Brain microvascular endothelial cell (primary cell): ENCODE measurements at regions not wholly inside any gene's neighbourhood (a gene's known extent, or its start where the extent isn't known, plus 50 kb on each side); places are given as distances from the start of the nearest gene placed in this dataset.

Experiments used
- DNase-seq: peaks from one replicate; pipeline ENCODE4 v3.0.0-alpha.2; 2020
- H3K27ac ChIP-seq: fragments of 250-450 bp; sonication (Bioruptor Pico); 2 replicates; pipeline ENCODE4 v1.5.1; 2020; ENCODE audit warnings: mild to moderate bottlenecking, moderate library complexity
- H3K27me3 ChIP-seq: fragments of 250-450 bp; sonication (Bioruptor Pico); replicated peaks from 2 replicates; pipeline ENCODE4 v1.5.1; 2020; ENCODE audit warnings: mild to moderate bottlenecking
- H3K36me3 ChIP-seq: fragments of 250-450 bp; sonication (Bioruptor Pico); replicated peaks from 2 replicates; pipeline ENCODE4 v1.5.1; 2020; ENCODE audit warnings: mild to moderate bottlenecking
- H3K4me3 ChIP-seq: 2 replicates; pipeline ENCODE4 v1.5.1; 2011; ENCODE audit warnings: low read depth, mild to moderate bottlenecking, control low read depth, low read length, moderate library complexity
- in situ Hi-C: cut with HindIII; loops from 2 replicates; pipeline ENCODE4 v1.10.0; 2017; ENCODE audit warnings: low sequenced_read_pairs, low pct_ligation_motif_present
- TF ChIP-seq, protein P1 (sequence below): IDR thresholded peaks from 2 replicates; pipeline ENCODE4 v1.5.1; 2011; ENCODE audit warnings: low read depth, mild to moderate bottlenecking, moderate library complexity, low read length, control low read depth, inconsistent platforms; ENCODE audit errors: missing control alignments

GRCh38 chr2:204250692-204251091, 294.6 kb upstream of the PARD3B start:
- Histone ChIP-seq H3K36me3 (no peaks in the 10 kb centered on the region), H3K27me3 (no peaks in the 10 kb centered on the region), H3K27ac (no peak overlapping the region), H3K4me3 (no peak overlapping the region)
- no peak for DNase-seq
- in situ Hi-C loops: no loop called here
- TF ChIP-seq, protein P1, sequence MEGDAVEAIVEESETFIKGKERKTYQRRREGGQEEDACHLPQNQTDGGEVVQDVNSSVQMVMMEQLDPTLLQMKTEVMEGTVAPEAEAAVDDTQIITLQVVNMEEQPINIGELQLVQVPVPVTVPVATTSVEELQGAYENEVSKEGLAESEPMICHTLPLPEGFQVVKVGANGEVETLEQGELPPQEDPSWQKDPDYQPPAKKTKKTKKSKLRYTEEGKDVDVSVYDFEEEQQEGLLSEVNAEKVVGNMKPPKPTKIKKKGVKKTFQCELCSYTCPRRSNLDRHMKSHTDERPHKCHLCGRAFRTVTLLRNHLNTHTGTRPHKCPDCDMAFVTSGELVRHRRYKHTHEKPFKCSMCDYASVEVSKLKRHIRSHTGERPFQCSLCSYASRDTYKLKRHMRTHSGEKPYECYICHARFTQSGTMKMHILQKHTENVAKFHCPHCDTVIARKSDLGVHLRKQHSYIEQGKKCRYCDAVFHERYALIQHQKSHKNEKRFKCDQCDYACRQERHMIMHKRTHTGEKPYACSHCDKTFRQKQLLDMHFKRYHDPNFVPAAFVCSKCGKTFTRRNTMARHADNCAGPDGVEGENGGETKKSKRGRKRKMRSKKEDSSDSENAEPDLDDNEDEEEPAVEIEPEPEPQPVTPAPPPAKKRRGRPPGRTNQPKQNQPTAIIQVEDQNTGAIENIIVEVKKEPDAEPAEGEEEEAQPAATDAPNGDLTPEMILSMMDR: no peak

GRCh38 chr2:204251158-204251997, 293.9 kb upstream of the PARD3B start:
- TF ChIP-seq, protein P1: no peak
- in situ Hi-C loops: no loop called here
- no peak for DNase-seq
- no peak overlapping the region for H3K4me3 ChIP-seq
- no peaks in the 10 kb centered on the region for H3K36me3 ChIP-seq
- no peak overlapping the region for H3K27ac ChIP-seq
- H3K27me3 ChIP-seq: no peaks in the 10 kb centered on the region

- no peaks in the 10 kb centered on the region for H3K27me3 ChIP-seq
- no peak overlapping the region for H3K4me3 ChIP-seq
- DNase-seq: no peak
- H3K27ac ChIP-seq: no peak overlapping the region
- no peaks in the 10 kb centered on the region for H3K36me3 ChIP-seq
- TF ChIP-seq, protein P1: no peak
- in situ Hi-C loops: no loop called here
These were observed 293.3 kb upstream of the PARD3B start for GRCh38 chr2:204251998-204252376.

- no peak for DNase-seq
- Histone ChIP-seq H3K27me3 (no peaks in the 10 kb centered on the region), H3K4me3 (no peak overlapping the region), H3K27ac (no peak overlapping the region), H3K36me3 (no peaks in the 10 kb centered on the region)
- in situ Hi-C loops: no loop called here
- TF ChIP-seq, protein P1: no peak
These were observed 290.2 kb upstream of the PARD3B start for GRCh38 chr2:204255071-204255470.

DNA sequence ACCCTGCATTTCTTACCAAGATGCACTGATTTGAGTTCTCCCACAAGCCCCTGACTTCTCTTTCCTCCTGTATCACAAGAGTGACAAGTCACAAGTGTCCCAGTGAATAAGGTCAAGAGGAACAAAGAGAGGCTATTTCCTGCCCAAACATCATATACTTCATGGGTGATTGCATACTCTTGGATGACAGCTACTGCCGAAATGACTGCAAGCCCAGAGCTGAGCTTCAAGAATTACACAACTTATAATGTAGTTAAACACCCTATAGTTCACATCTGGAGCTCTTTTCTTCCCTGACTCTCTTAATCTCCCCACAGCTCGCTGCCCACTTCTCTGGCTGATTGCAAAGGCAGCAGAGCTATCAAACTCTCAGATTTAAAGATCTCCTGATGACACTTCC, 289.7 kb upstream of the PARD3B start:
- no peak for DNase-seq
- in situ Hi-C loops: no loop called here
- TF ChIP-seq, protein P1: no peak
- Histone ChIP-seq H3K27me3 (no peaks in the 10 kb centered on the region), H3K36me3 (no peaks in the 10 kb centered on the region), H3K27ac (no peak overlapping the region), H3K4me3 (no peak overlapping the region)

GRCh38 chr2:204257781-204258180, 287.5 kb upstream of the PARD3B start:
- H3K27ac ChIP-seq: no peak overlapping the region
- H3K4me3 ChIP-seq: no peak overlapping the region
- H3K27me3 ChIP-seq: no peaks in the 10 kb centered on the region

More at GRCh38 chr2:204257781-204258180, 287.5 kb upstream of the PARD3B start:
- in situ Hi-C loops: no loop called here
- TF ChIP-seq, protein P1: no peak
- DNase-seq: no peak
- H3K36me3 ChIP-seq: no peaks in the 10 kb centered on the region
